ENCODE measurements at regions not wholly inside any gene's neighbourhood (a gene's known extent, or its start where the extent isn't known, plus 50 kb on each side); places are given as distances from the start of the nearest gene placed in this dataset.

- ChIA-PET CTCF (interaction anchor here (2.3 kb wide), 1 partner anchor 14 kb away, joined by 7 read pairs; no protein-coding TSS in a partner anchor), POLR2A (no interaction called here)
- no peak overlapping the region for H3K4me3 ChIP-seq (replicated peaks in 1 of 3; ENCODE audit: insufficient read depth in 1 of 3, low read depth in 1 of 3, low read length in 3 of 3)
- no TSS peak for BruUV-seq (replicated peaks)
- dilution Hi-C loops (cut with MboI; ENCODE audit: extremely low pct_ligation_motif_present, low sequenced_read_pairs) = no loop called here
- TF ChIP-seq JUN (IDR thresholded peaks at IDR 0.05; ENCODE audit: borderline replicate concordance, insufficient read depth, insufficient read length, low read depth) (no peak), MYC (IDR thresholded peaks at IDR 0.05; ENCODE audit: low read depth, low read length) (no peak), POLR2A (IDR thresholded peaks at IDR 0.05; ENCODE audit: low read depth, low read length) (no peak), CTCF (IDR thresholded peaks at IDR 0.05; ENCODE audit: extremely low read depth in 1 of 2, insufficient read depth in 1 of 2, low read depth in 1 of 2, low read length in 2 of 2) (no peak), GATA2 (IDR thresholded peaks at IDR 0.05; ENCODE audit: insufficient read depth, insufficient read length, low read depth, low read length) (no peak), POLR2AphosphoS5 (IDR thresholded peaks at IDR 0.05; ENCODE audit: insufficient read depth, low read depth, low read length) (no peak), EZH2 (IDR thresholded peaks at IDR 0.05; ENCODE audit: borderline replicate concordance, low read depth, low read length, severe bottlenecking) (no peak)
- H3K27me3 ChIP-seq (ENCODE audit: control insufficient read depth in 2 of 2, insufficient read depth in 2 of 2, low read length in 2 of 2) = no peaks in the 10 kb centered on the region
- no peaks in the 10 kb centered on the region for H4K20me1 ChIP-seq (replicated peaks; ENCODE audit: control insufficient read depth, extremely low read depth, insufficient read depth, low read length)
- no peak overlapping the region for H2AFZ ChIP-seq (ENCODE audit: low read depth, low read length)
- H3K4me2 ChIP-seq (ENCODE audit: insufficient read depth, low read length) = no peak overlapping the region
- no peaks in the 10 kb centered on the region for H3K36me3 ChIP-seq (ENCODE audit: control insufficient read depth in 2 of 2, extremely low read depth in 1 of 2, insufficient read depth in 2 of 2, low read length in 2 of 2)
- no peaks in the 10 kb centered on the region for H3K9me3 ChIP-seq (replicated peaks; ENCODE audit: control insufficient read depth, insufficient read depth, low read length)
- no peak overlapping the region for H3K27ac ChIP-seq (ENCODE audit: insufficient read depth, low read depth, low read length)
- peaks cover 2% of the 10 kb centered on the region for H3K9me1 ChIP-seq (replicated peaks; ENCODE audit: control insufficient read depth, extremely low read depth, insufficient read depth, low read length)
- intact Hi-C loops (cut with micrococcal nuclease) = no loop called here
- FAIRE-seq (no peak), DNase-seq (ENCODE audit: low read depth, low spot score) (no peak)
- no peaks in the 10 kb centered on the region for H3K79me2 ChIP-seq (ENCODE audit: control insufficient read depth, insufficient read depth, low read length)
- no peak overlapping the region for H3K9ac ChIP-seq (replicated peaks; ENCODE audit: extremely low read depth, insufficient read depth, low read length)
- no peaks in the 10 kb centered on the region for H3K4me1 ChIP-seq (ENCODE audit: control insufficient read depth, extremely low read depth, insufficient read depth, low read length)
Measured at GRCh38 chr1:221641811-221642210, 100.1 kb downstream of the DUSP10 start.
